Vagina (tissue), 2 donors: ENCODE measurements at regions not wholly inside any gene's neighbourhood (a gene's known extent, or its start where the extent isn't known, plus 50 kb on each side); places are given as distances from the start of the nearest gene placed in this dataset.
"Not testable (repeated sequence)": the region's sequence is repeated elsewhere in the genome, so short reads cannot be mapped to it uniquely, and the experiment has no call there.

Source experiments
- POLR2A ChIP-seq, 2 donors: fragments of 450-650 bp; IDR thresholded peaks; one replicate each; pipeline ENCODE4 v1.6.1; 2017; ENCODE audit warnings: antibody characterized with exemption in 2 of 2, mild to moderate bottlenecking in 2 of 2, moderate library complexity in 2 of 2
- POLR2AphosphoS5 ChIP-seq, 2 donors: sonication (generic); formaldehyde crosslinking; IDR thresholded peaks; one replicate each; pipeline ENCODE4 v1.9.0; 2017; ENCODE audit warnings: antibody characterized with exemption in 2 of 2, mild to moderate bottlenecking in 2 of 2, low read depth in 1 of 2; ENCODE audit not compliant: insufficient read depth in 1 of 2
- TF ChIP-seq, protein P1 (sequence below), 3 experiments: fragments of 450-650 bp in 2 of 3; fragments of 200-600 bp in 1 of 3; sonication (generic) in 1 of 3; IDR thresholded peaks; one replicate each; pipeline ENCODE4 v1.5.1; 2017 to 2019; ENCODE audit warnings: antibody characterized with exemption in 3 of 3, mild to moderate bottlenecking in 2 of 3, moderate library complexity in 2 of 3

- TF ChIP-seq POLR2AphosphoS5 (IDR thresholded peaks at IDR 0.05; ENCODE audit: insufficient read depth in 1 of 2, low read depth in 1 of 2); POLR2A (IDR thresholded peaks at IDR 0.05): not testable (repeated sequence)
- TF ChIP-seq, protein P1, sequence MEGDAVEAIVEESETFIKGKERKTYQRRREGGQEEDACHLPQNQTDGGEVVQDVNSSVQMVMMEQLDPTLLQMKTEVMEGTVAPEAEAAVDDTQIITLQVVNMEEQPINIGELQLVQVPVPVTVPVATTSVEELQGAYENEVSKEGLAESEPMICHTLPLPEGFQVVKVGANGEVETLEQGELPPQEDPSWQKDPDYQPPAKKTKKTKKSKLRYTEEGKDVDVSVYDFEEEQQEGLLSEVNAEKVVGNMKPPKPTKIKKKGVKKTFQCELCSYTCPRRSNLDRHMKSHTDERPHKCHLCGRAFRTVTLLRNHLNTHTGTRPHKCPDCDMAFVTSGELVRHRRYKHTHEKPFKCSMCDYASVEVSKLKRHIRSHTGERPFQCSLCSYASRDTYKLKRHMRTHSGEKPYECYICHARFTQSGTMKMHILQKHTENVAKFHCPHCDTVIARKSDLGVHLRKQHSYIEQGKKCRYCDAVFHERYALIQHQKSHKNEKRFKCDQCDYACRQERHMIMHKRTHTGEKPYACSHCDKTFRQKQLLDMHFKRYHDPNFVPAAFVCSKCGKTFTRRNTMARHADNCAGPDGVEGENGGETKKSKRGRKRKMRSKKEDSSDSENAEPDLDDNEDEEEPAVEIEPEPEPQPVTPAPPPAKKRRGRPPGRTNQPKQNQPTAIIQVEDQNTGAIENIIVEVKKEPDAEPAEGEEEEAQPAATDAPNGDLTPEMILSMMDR (IDR thresholded peaks at IDR 0.05): not testable (repeated sequence)
These were observed 167.0 kb downstream of the THBS2 start for GRCh38 chr6:169086616-169087015.
